ENCODE measurements at regions not wholly inside any gene's neighbourhood (a gene's known extent, or its start where the extent isn't known, plus 50 kb on each side); places are given as distances from the start of the nearest gene placed in this dataset.

- TF ChIP-seq CTCF (IDR thresholded peaks at IDR 0.05) (no peak), POLR2A (IDR thresholded peaks at IDR 0.05) (no peak)
Measured at GRCh38 chr9:108235609-108236008, 620.2 kb downstream of the ACTL7B start.

Data from right lobe of liver (tissue), 4 donors.